Gastrocnemius medialis (tissue), 4 donors: ENCODE measurements at regions not wholly inside any gene's neighbourhood (a gene's known extent, or its start where the extent isn't known, plus 50 kb on each side); places are given as distances from the start of the nearest gene placed in this dataset.

Source experiments
- CTCF ChIP-seq, 5 experiments: fragments of 450-650 bp in 3 of 5; fragments of 200-600 bp in 2 of 5; sonication (generic) in 2 of 5; IDR thresholded peaks in 4 of 5; conservative IDR thresholded peaks in 1 of 5; 1 replicate in 4 of 5; 2 replicates in 1 of 5; pipeline ENCODE4 v1.5.1; 2016 to 2019; ENCODE audit warnings: antibody characterized with exemption in 5 of 5, mild to moderate bottlenecking in 3 of 5, moderate library complexity in 3 of 5
- POLR2A ChIP-seq, 2 donors: fragments of 450-650 bp; IDR thresholded peaks; one replicate each; pipeline ENCODE4 v1.6.1; 2017; ENCODE audit warnings: antibody characterized with exemption in 2 of 2, mild to moderate bottlenecking in 2 of 2, moderate library complexity in 2 of 2

GRCh38 chr2:239834143-239834542 lies 191.0 kb downstream of the NDUFA10 start:
- no peak for TF ChIP-seq CTCF (IDR thresholded peaks at IDR 0.05 in 4 of 5, conservative IDR thresholded peaks at IDR 0.05 in 1 of 5)
- TF ChIP-seq POLR2A (IDR thresholded peaks at IDR 0.05), result no peak
